ENCODE measurements at regions not wholly inside any gene's neighbourhood (a gene's known extent, or its start where the extent isn't known, plus 50 kb on each side); places are given as distances from the start of the nearest gene placed in this dataset.
"Not testable (repeated sequence)": the region's sequence is repeated elsewhere in the genome, so short reads cannot be mapped to it uniquely, and the experiment has no call there.

DNA sequence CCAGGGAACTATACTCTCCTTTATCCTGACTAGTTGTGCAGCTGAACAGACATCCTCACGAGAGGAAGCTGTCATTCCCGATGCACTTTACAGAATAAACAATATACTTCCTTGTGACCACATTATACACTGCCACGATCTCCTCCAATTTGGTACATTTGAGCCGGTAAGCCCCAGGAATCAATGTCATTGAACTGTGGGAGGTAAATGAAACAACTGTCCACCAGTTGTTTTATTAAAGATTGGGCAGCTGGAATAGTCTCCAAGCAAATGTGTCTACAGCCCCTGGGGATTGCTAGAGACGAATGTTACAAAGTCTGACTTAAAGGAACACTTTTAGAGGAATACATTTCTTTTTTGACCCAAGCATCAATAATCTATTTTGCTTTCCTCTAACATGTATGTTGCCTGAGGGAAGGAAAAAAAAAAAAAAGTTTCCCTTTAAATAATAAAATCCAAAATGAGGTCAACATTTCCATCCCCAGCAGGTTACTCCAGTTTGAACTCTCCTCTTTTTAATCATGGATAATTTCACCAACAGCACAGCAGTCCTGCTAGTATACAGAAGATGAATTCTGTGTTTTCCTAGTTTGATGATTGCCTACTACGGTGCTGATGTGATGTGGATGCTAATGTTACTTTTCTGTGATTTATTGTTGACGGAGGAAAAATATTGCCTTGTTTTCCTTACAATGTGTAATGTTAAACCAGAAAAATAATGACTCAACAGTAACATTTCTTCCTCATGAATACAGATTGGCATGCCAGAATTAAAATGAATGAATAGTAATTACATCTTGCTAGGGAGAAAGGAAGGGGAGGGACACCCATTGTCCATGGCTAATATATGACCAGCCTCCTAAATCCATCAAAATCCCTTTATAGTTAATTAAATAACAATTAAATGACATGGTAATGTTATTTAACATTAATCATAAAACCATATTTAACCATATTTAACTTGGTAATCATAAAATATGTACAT lies 360.9 kb downstream of the NEBL start:
- intact Hi-C loops (cut with micrococcal nuclease) = no loop called here
- no peak overlapping the region for H3K4me3 ChIP-seq

DNA sequence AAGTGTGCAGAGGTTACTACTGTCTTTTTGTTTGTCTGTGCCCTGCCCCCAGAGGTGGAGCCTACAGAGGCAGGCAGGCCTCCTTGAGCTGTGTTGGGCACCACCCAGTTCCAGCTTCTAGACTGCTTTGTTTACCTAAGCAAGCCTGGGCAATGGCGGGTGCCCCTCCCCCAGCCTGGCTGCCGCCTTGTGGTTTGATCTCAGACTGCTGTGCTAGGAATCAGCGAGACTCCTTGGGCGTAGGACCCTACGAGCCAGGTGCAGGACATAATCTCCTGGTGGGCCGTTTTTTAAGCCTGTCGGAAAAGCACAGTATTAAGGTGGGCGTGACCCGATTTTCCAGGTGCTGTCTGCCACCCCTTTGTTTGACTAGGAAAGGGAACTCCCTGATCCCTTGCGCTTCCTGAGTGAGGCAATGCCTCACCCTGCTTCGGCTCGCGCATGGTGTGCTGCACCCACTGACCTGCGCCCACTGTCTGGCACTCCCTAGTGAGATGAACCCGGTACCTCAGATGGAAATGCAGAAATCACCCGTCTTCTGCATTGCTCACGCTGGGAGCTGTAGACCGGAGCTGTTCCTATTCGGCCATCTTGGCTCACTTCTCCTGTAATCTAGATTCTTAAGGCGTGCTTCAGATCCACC lies 365.7 kb downstream of the NEBL start:
- H3K27me3 ChIP-seq (ENCODE audit: low read depth); H3K4me3 ChIP-seq; H3K4me1 ChIP-seq; H3K36me3 ChIP-seq; intact Hi-C loops (cut with micrococcal nuclease); H3K27ac ChIP-seq (replicated peaks); DNase-seq: not testable (repeated sequence)
- peaks cover 11% of the 10 kb centered on the region for H3K9me3 ChIP-seq (replicated peaks)

More for the DNA sequence above, 360.9 kb downstream of the NEBL start:
- DNase-seq = no peak
- Histone ChIP-seq H3K9me3 (replicated peaks) (no peaks in the 10 kb centered on the region), H3K27ac (replicated peaks) (no peak overlapping the region), H3K27me3 (ENCODE audit: low read depth) (no peaks in the 10 kb centered on the region), H3K4me1 (no peaks in the 10 kb centered on the region), H3K36me3 (no peaks in the 10 kb centered on the region)
- TF ChIP-seq, protein P1, sequence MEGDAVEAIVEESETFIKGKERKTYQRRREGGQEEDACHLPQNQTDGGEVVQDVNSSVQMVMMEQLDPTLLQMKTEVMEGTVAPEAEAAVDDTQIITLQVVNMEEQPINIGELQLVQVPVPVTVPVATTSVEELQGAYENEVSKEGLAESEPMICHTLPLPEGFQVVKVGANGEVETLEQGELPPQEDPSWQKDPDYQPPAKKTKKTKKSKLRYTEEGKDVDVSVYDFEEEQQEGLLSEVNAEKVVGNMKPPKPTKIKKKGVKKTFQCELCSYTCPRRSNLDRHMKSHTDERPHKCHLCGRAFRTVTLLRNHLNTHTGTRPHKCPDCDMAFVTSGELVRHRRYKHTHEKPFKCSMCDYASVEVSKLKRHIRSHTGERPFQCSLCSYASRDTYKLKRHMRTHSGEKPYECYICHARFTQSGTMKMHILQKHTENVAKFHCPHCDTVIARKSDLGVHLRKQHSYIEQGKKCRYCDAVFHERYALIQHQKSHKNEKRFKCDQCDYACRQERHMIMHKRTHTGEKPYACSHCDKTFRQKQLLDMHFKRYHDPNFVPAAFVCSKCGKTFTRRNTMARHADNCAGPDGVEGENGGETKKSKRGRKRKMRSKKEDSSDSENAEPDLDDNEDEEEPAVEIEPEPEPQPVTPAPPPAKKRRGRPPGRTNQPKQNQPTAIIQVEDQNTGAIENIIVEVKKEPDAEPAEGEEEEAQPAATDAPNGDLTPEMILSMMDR (IDR thresholded peaks at IDR 0.05; ENCODE audit: borderline replicate concordance) = no peak

GRCh38 chr10:20521186-20521585 lies 375.9 kb downstream of the NEBL start:
- Histone ChIP-seq H3K9me3 (replicated peaks) (peaks cover 10% of the 10 kb centered on the region), H3K27ac (replicated peaks) (no peak overlapping the region), H3K4me3 (no peak overlapping the region), H3K4me1 (no peaks in the 10 kb centered on the region), H3K36me3 (no peaks in the 10 kb centered on the region), H3K27me3 (ENCODE audit: low read depth) (no peaks in the 10 kb centered on the region)
- intact Hi-C loops (cut with micrococcal nuclease) = no loop called here
- TF ChIP-seq, protein P1 (IDR thresholded peaks at IDR 0.05; ENCODE audit: borderline replicate concordance) = no peak
- DNase-seq = no peak

- intact Hi-C loops (cut with micrococcal nuclease) = no loop called here
- no peaks in the 10 kb centered on the region for H3K4me1 ChIP-seq
- H3K4me3 ChIP-seq = no peak overlapping the region
- no peaks in the 10 kb centered on the region for H3K9me3 ChIP-seq (replicated peaks)
- TF ChIP-seq, protein P1 (IDR thresholded peaks at IDR 0.05; ENCODE audit: borderline replicate concordance) = no peak
- no peak for DNase-seq
- no peak overlapping the region for H3K27ac ChIP-seq (replicated peaks)
- no peaks in the 10 kb centered on the region for H3K27me3 ChIP-seq (ENCODE audit: low read depth)
- H3K36me3 ChIP-seq = no peaks in the 10 kb centered on the region
Measured at GRCh38 chr10:20515654-20516053, 381.5 kb downstream of the NEBL start.

DNA sequence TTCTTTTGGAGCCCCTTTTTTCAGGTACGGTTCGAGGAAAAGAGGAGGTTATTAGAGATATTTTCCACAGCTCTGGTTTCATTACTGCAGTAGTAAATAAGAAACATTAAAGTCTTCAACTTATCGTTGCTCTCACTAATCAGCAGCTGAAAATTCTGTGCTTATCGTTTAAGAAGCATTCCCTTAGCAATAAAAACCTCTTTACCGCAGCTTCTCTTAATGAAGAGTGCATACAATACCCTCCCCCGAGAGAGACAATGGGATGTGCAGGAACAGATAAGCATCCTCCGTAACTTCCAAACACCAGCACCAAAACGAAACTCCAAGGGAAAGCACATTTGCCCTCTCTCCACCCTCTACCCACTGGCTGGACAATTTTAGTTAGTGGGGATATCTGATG lies 384.5 kb downstream of the NEBL start:
- no peak overlapping the region for H3K27ac ChIP-seq (replicated peaks)
- no peaks in the 10 kb centered on the region for H3K4me1 ChIP-seq
- intact Hi-C loops (cut with micrococcal nuclease) = no loop called here
- no peak for DNase-seq
- H3K9me3 ChIP-seq (replicated peaks) = peaks cover 14% of the 10 kb centered on the region
- H3K27me3 ChIP-seq (ENCODE audit: low read depth) = no peaks in the 10 kb centered on the region
- H3K4me3 ChIP-seq = no peak overlapping the region
- TF ChIP-seq, protein P1 (IDR thresholded peaks at IDR 0.05; ENCODE audit: borderline replicate concordance) = no peak
- H3K36me3 ChIP-seq = no peaks in the 10 kb centered on the region

DNA sequence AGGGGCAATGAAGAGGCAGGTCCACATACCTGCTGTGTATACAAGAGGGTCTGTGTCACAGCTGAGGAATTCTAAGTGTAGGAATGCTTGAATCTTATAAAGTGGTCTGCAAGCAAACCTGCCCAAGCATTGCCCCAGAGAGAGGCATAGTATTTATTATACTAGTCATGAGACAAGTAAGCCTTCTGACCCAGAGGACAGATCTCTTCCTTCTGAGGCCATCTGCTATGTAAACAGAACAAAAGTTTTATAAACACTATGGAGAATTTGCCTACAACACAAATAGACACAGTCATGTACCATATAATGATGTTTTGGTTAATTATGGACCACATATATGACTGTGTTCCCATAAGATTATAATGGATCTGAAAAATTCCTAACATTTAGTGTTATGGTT lies 388.2 kb downstream of the NEBL start:
- no peak for DNase-seq
- Histone ChIP-seq H3K4me1 (no peaks in the 10 kb centered on the region), H3K27me3 (ENCODE audit: low read depth) (no peaks in the 10 kb centered on the region), H3K4me3 (no peak overlapping the region), H3K36me3 (no peaks in the 10 kb centered on the region), H3K27ac (replicated peaks) (no peak overlapping the region), H3K9me3 (replicated peaks) (peaks cover 14% of the 10 kb centered on the region)
- TF ChIP-seq, protein P1 (IDR thresholded peaks at IDR 0.05; ENCODE audit: borderline replicate concordance) = no peak
- intact Hi-C loops (cut with micrococcal nuclease) = no loop called here

Measured in left ventricle myocardium inferior (tissue), 1 donor.